ENCODE measurements at regions not wholly inside any gene's neighbourhood (a gene's known extent, or its start where the extent isn't known, plus 50 kb on each side); places are given as distances from the start of the nearest gene placed in this dataset.

DNA sequence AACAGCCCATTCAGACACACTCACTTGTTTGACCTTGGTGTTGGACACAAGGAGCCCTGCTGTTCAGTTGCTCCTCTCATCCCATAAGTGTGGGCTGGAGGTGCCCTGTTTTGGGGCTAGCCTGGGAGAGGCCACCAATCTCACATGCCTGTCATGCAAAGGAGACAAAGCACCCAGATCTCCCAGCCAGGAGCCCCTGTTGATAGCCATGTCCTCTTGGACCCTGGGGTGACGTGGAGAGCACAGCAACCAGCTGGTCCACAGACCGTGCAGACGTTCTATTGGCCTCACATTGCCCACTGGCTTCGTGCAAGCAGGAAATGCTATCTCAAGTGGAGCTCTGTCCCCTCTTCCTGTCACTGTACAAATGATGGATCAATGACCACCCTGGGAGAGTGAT lies 240.8 kb downstream of the RPS24 start:
- DNase-seq = no peak

- no peak for DNase-seq
Measured at GRCh38 chr10:78276139-78276538, 242.5 kb downstream of the RPS24 start.

- no peak for DNase-seq
Measured at GRCh38 chr10:78277314-78278057, 243.8 kb downstream of the RPS24 start.

- DNase-seq = peak in 10 of 14 donors; percentile 20 to 81 (median 39)
Measured at GRCh38 chr10:78278058-78278404, 244.4 kb downstream of the RPS24 start.

GRCh38 chr10:78279756-78280155 lies 246.1 kb downstream of the RPS24 start:
- DNase-seq = no peak

- DNase-seq = no peak
Measured at GRCh38 chr10:78280604-78281003, 246.9 kb downstream of the RPS24 start.

DNA sequence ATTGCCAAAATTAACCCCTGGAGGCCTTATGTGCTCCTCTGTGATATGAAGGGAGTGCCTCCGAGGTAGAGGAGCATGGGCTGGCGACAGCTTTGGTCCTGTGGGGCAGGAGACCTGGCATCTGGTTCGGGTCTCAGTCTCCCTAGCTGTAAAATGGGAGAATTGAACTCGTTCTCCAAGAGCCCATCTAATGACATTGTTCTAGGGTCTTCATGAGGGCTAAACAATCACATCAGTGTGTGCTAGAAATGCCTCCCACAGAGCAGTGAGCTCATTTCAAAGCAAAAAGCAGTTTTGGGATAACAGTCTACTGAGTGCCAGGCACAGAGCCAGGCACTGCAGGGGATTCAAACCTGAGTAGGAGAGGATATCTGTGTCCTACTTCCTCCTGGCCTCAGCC lies 248.0 kb downstream of the RPS24 start:
- no peak for DNase-seq

GRCh38 chr10:78283069-78283682 lies 249.5 kb downstream of the RPS24 start:
- DNase-seq = no peak

GRCh38 chr10:78284381-78284780 lies 250.7 kb downstream of the RPS24 start:
- DNase-seq = no peak

DNA sequence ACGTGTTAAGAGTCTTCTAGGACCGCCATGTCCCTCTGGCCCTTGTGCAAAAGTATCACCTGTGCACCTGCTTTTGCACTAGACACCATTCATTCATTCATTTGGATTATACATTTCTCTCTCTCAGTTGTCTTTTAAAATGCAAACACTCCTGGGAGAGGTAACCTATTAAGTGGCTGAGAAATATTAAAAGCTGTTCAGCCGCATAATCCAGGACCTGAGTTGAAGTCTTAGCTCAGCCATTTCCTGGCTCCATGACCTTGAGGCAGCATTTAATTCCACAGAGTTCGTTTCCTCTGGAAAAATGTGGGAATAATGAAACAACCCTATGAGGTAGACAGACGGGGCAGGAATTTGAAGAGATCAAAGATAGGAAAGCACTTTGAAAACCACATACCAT lies 251.6 kb downstream of the RPS24 start:
- DNase-seq = no peak

DNA sequence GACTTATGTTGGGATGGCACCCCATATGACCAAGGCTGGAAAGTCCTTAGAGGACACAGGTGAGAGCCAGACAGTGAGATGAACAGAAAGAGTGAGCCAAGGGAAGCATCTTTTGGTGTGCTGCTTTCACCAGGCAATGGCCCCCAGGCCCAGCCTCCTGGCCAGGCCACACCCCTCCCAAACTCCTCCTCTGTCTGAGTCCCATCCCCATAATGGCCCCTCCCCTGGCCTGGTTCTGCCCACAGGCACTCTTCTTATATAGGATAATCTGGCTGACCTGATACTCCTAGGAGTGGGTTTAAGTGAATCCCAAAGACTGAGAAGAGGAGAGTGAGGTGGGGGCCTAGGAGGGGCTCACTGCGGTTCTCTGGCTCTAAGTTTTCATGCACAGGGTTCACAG lies 252.5 kb downstream of the RPS24 start:
- no peak for DNase-seq

DNA sequence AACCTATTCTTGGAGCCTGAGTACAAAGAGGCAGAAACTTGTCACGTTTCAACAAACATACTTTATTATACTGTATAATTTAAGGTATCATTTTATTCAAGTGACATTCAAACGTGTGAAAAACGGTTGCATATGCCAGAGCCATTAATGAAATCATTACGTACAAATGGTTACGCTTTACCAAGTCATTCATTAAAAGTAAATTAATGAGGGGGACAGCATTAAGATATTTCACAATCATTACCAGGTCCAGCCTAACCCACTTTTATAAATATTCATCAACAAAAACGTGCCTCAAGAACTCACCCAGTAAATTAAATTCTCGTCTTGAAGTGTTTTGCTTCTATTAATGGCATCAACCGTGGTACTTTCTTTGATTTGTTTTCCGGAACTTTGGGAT lies 253.0 kb downstream of the RPS24 start:
- DNase-seq = no peak

DNA sequence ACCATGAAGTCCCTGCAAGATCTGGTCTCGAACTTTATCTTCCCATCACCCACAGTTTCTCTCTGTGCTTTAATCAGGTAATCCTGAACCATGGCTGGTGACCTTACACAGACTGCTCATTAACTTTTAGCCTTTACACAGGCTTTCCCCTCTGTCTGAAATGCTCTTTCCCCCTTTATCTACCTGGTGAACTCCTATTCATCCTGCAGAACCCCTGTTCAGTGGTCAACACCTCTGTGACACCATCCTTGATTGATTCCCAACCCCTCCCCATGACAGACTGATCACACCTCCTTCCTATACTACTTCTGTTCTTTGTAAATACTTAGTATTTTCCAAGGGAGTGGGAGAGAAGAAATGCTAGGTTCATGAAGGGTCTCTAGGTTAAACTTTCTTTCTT lies 254.0 kb downstream of the RPS24 start:
- DNase-seq = no peak

DNA sequence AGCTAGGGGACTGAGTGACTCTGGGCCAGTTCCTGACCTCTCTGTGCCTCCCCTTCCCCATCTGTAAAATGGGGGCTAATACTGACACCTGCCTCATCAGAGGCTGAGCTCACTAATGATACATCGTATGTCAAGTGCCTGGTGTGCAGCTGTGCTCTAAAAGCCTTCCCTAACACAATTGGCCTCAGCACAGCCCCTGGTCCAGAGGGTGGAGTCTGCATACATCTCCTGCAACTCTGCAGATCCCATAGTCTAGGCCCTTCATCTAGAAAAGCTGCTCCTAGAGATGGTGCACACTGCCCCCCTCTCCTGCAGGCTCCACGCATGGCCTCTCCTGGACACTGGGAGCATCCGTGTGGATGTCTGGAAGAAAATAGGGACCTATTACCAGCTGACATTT lies 255.0 kb downstream of the RPS24 start:
- no peak for DNase-seq

GRCh38 chr10:78290131-78290750 lies 256.6 kb downstream of the RPS24 start:
- DNase-seq = peak in 2 of 14 donors; percentile 30 to 64

DNA sequence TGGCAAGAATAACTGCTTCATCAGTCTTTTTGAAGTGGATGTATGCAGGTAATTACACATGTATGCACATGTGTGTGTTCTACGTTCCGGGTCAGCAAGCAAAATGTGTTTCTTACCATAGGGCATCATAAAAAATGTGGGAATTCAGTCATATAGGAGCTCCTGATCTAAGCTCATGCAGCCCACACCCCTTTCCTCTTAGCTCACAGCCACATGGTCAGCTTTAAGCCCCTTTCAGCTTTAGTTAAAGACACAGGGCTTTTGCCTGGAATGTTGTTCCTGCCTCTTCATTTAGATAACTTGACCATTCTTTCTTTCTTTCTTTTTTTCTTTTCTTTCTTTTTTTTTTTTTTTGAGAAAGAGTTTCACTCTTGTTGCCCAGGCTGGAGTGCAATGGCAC lies 258.1 kb downstream of the RPS24 start:
- no peak for DNase-seq

DNA sequence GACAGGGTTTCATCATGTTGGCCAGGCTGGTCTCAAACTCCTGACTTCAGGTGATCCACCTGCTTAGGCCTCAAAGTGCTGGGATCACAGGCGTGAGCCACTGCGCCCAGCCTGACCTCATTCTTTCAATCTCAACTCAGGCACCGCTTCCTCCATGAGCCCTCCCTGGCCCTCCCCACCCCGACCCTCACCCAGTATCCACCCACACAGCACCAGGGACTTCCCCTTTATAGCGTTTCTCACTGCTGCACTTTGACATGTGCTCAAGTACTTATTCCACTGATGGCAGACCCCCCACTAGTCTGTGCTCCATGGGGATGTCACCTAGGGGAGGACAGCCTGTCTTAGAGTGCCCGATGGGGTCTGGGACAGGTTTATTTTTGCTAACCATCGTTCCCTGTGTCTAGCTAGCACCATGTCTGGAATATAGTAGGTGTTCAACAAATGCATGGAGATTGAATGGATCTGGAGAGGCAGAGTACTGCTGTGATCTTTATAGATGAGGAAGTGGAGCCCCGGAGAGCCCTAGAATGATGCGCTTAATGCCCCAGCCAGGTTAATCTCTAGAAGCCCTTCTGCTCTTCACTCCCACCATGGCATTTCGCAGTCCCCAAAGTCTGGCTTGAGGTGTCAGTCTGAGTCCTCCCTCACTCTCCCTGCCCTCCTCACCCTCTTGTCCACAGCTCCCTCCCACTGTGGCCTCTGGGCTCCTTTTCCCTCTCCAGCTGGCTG lies 258.8 kb downstream of the RPS24 start:
- no peak for DNase-seq

GRCh38 chr10:78292982-78293865 lies 259.6 kb downstream of the RPS24 start:
- DNase-seq = peak in 1 of 14 donors; percentile 16

DNA sequence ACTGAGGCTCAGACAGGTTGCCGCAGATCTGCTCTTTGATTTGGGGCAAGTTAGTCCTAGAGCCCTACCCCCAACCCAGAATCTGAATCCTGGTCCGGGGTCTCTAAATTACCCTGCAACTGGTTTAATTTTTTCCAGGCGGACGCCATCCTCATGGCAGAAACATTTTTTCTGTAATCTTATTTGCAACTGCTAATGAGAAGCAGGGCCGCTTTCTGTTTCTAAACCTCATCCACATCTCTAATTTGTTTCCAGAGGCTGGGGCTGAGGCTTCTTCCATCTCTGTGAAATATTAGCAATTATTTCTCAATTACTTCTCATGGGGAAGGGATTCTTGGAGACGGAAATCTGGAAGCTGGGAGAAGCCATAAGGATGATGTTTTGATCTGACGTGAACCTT lies 261.6 kb downstream of the RPS24 start:
- DNase-seq = no peak

GRCh38 chr10:78296785-78297184 lies 263.1 kb downstream of the RPS24 start:
- DNase-seq = no peak

DNA sequence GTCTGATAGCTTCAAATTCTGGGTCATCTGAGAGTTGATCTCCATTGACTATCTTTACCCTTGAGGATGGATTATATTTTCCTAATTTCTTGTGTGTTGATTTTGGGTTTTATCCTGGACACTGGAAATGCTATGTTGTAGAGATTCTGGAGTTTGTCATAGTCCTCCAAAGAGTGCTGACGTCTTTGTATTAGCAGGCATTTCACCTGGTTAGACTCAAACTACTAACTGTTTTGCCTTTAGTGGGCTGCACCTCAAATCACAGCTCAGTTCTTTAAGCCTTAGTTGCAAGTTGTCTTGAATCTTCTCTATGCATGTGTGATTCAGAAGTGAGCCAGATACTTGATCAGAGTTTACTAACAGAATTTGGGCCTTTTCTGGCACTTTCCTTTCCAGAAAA lies 264.3 kb downstream of the RPS24 start:
- no peak for DNase-seq

DNA sequence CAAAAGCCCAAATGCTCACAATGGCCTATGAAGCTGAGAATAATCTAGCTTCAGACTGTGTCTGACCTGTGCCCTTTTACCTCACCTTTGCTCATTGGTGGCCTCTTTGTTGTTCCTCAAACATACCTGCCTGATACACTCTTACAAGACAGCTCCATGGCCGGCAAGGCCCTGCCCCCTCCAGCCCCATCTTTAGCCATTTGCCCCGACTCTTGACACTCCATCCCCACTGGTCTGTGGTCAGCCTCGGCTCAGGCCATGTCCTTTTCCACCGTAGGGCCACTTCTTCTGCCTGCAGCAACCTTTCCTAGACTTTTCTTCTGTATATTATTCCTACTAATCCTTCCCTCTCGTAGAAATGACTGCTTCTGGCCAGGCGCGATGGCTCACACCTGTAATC lies 265.2 kb downstream of the RPS24 start:
- no peak for DNase-seq
